Ascending aorta (tissue), 2 donors: ENCODE measurements at regions not wholly inside any gene's neighbourhood (a gene's known extent, or its start where the extent isn't known, plus 50 kb on each side); places are given as distances from the start of the nearest gene placed in this dataset.

Source experiments
- DNase-seq, 2 donors: peaks; one replicate each; pipeline ENCODE4 v3.0.0-alpha.2; 2019; ENCODE audit warnings: low spot score in 2 of 2
- H3K27ac ChIP-seq, 2 donors: fragments of 200-600 bp; sonication (generic); one replicate each; pipeline ENCODE4 v1.5.1; 2016 to 2017; ENCODE audit warnings: mild to moderate bottlenecking in 1 of 2
- H3K27me3 ChIP-seq: fragments of 200-600 bp; sonication (generic); one replicate; pipeline ENCODE4 v1.5.1; 2017
- H3K36me3 ChIP-seq, 2 donors: fragments of 200-600 bp; sonication (generic); one replicate each; pipeline ENCODE4 v1.5.1; 2016
- H3K4me1 ChIP-seq, 2 donors: fragments of 200-600 bp; sonication (generic); one replicate each; pipeline ENCODE4 v1.5.1; 2016 to 2017; ENCODE audit warnings: mild to moderate bottlenecking in 1 of 2
- H3K4me3 ChIP-seq, 2 donors: fragments of 200-600 bp; sonication (generic); one replicate each; pipeline ENCODE4 v1.5.1; 2016 to 2017; ENCODE audit warnings: mild to moderate bottlenecking in 1 of 2
- H3K9me3 ChIP-seq, 2 donors: fragments of 200-600 bp; sonication (generic); one replicate each; pipeline ENCODE4 v1.5.1; 2016
- intact Hi-C: fragments of 100-400 bp; cut with DNase I; formaldehyde crosslinking; loops from one replicate; pipeline ENCODE4 v1.15.1; 2023
- TF ChIP-seq, protein P1 (sequence below), 3 experiments: fragments of 200-600 bp in 2 of 3; fragments of 450-650 bp in 1 of 3; sonication (generic) in 2 of 3; IDR thresholded peaks; one replicate each; pipeline ENCODE4 v1.5.1; 2016 to 2019; ENCODE audit warnings: antibody characterized with exemption in 3 of 3, mild to moderate bottlenecking in 1 of 3, moderate library complexity in 1 of 3

- no peak for DNase-seq
- TF ChIP-seq, protein P1, sequence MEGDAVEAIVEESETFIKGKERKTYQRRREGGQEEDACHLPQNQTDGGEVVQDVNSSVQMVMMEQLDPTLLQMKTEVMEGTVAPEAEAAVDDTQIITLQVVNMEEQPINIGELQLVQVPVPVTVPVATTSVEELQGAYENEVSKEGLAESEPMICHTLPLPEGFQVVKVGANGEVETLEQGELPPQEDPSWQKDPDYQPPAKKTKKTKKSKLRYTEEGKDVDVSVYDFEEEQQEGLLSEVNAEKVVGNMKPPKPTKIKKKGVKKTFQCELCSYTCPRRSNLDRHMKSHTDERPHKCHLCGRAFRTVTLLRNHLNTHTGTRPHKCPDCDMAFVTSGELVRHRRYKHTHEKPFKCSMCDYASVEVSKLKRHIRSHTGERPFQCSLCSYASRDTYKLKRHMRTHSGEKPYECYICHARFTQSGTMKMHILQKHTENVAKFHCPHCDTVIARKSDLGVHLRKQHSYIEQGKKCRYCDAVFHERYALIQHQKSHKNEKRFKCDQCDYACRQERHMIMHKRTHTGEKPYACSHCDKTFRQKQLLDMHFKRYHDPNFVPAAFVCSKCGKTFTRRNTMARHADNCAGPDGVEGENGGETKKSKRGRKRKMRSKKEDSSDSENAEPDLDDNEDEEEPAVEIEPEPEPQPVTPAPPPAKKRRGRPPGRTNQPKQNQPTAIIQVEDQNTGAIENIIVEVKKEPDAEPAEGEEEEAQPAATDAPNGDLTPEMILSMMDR (IDR thresholded peaks at IDR 0.05) = no peak
These were observed 603.7 kb upstream of the ZEB2 start for GRCh38 chr2:145123606-145124005.

GRCh38 chr2:145119225-145119624 is 599.3 kb upstream of the ZEB2 start:
- Histone ChIP-seq H3K9me3 (no peaks in the 10 kb centered on the region), H3K4me1 (peaks cover 0 to 4% of the 10 kb centered on the region in 2 donors), H3K27me3 (no peaks in the 10 kb centered on the region), H3K27ac (no peak overlapping the region), H3K4me3 (no peak overlapping the region), H3K36me3 (no peaks in the 10 kb centered on the region)
- intact Hi-C loops = no loop called here
- DNase-seq = no peak
- TF ChIP-seq, protein P1 (IDR thresholded peaks at IDR 0.05) = no peak

More at GRCh38 chr2:145123606-145124005, 603.7 kb upstream of the ZEB2 start:
- Histone ChIP-seq H3K27ac (no peak overlapping the region), H3K36me3 (no peaks in the 10 kb centered on the region), H3K4me1 (no peaks in the 10 kb centered on the region), H3K9me3 (no peaks in the 10 kb centered on the region), H3K27me3 (no peaks in the 10 kb centered on the region), H3K4me3 (no peak overlapping the region)
- intact Hi-C loops = no loop called here

- intact Hi-C loops = no loop called here
- Histone ChIP-seq H3K4me1 (peaks cover 0 to 4% of the 10 kb centered on the region in 2 donors), H3K36me3 (no peaks in the 10 kb centered on the region), H3K27ac (no peak overlapping the region), H3K27me3 (no peaks in the 10 kb centered on the region), H3K4me3 (no peak overlapping the region), H3K9me3 (no peaks in the 10 kb centered on the region)
- TF ChIP-seq, protein P1 (IDR thresholded peaks at IDR 0.05) = no peak
- DNase-seq = no peak
These were observed 597.2 kb upstream of the ZEB2 start for GRCh38 chr2:145116834-145117725.

DNA sequence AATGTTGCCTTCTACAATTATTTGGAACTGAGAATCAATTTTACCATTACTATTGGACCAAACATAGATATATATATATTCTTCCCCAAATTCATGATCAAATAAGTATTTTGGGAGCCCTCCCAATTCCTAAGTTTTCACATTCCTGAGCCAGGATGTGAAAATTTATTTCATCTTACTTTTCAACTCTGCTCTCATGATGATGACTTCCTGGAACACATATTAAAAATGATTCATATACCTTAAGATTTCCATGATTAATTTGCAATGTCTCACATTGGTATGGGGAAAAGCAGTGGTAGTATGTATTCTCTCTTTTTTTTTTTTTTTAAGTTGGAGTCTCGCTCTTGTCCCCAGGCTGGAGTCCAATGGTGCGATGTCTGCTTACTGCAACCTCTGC is 596.1 kb upstream of the ZEB2 start:
- intact Hi-C loops = no loop called here

GRCh38 chr2:145114726-145115125 is 594.8 kb upstream of the ZEB2 start:
- Histone ChIP-seq H3K27ac (no peak overlapping the region), H3K4me3 (no peak overlapping the region), H3K9me3 (no peaks in the 10 kb centered on the region), H3K27me3 (no peaks in the 10 kb centered on the region), H3K4me1 (peaks cover 0 to 4% of the 10 kb centered on the region in 2 donors), H3K36me3 (no peaks in the 10 kb centered on the region)
- TF ChIP-seq, protein P1 (IDR thresholded peaks at IDR 0.05) = no peak
- DNase-seq = no peak
- intact Hi-C loops = no loop called here

More for the DNA sequence above, 596.1 kb upstream of the ZEB2 start:
- DNase-seq = no peak
- TF ChIP-seq, protein P1 (IDR thresholded peaks at IDR 0.05) = no peak
- peaks cover 0 to 4% of the 10 kb centered on the region in 2 donors for H3K4me1 ChIP-seq
- no peaks in the 10 kb centered on the region for H3K36me3 ChIP-seq
- no peak overlapping the region for H3K27ac ChIP-seq
- H3K4me3 ChIP-seq = no peak overlapping the region
- no peaks in the 10 kb centered on the region for H3K27me3 ChIP-seq
- no peaks in the 10 kb centered on the region for H3K9me3 ChIP-seq
